ENCODE measurements at regions not wholly inside any gene's neighbourhood (a gene's known extent, or its start where the extent isn't known, plus 50 kb on each side); places are given as distances from the start of the nearest gene placed in this dataset.

DNA sequence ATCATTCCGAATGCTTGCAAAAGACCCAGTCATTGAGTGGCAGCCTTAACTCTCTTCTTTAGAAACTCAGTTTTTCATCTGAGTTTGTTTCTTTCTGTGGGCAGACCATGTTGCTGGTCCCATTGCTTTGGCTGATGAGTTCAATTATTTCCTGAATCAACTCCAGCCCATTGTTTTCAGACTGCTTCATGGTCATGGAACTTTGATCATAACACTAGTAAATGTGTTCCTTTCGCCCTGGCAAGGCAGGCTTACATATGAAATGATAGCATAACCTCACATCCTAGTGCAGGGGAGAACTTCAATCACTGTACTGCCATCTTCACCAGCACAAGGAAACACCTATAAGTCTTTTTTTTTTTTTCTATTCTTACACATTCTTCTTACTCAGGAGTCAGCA, 50.0 kb upstream of the DUSP10 start:
- Mint-ChIP-seq H3K36me3 (ENCODE audit: low read depth) (no peaks in the 10 kb centered on the region), H3K27ac (no peak overlapping the region), H3K4me3 (no peak overlapping the region), H3K27me3 (ENCODE audit: insufficient read depth) (peaks cover 2% of the 10 kb centered on the region), H3K4me1 (peaks cover 7% of the 10 kb centered on the region), H3K9me3 (no peaks in the 10 kb centered on the region)
- Histone ChIP-seq H3K4me1 (ENCODE audit: control insufficient read depth, insufficient read depth, low read length) (no peaks in the 10 kb centered on the region), H3K4me3 (ENCODE audit: low read length) (no peak overlapping the region), H3K27ac (ENCODE audit: low read depth, low read length) (no peak overlapping the region), H3K36me3 (ENCODE audit: control insufficient read depth, insufficient read depth, low read length) (no peaks in the 10 kb centered on the region), H3K9me3 (ENCODE audit: control insufficient read depth, low read length) (no peaks in the 10 kb centered on the region), H3K9ac (ENCODE audit: extremely low read depth, low read length, poor library complexity, severe bottlenecking) (no peak overlapping the region), H3K27me3 (ENCODE audit: control insufficient read depth, insufficient read depth, low read length, poor library complexity, severe bottlenecking) (no peaks in the 10 kb centered on the region)
- no peak for DNase-seq
- TF ChIP-seq CTCF (conservative IDR thresholded peaks at IDR 0.05): no peak
- WGBS, 2 experiments (ENCODE audit: insufficient coverage in 1 of 2, insufficient read length in 1 of 2): 90 to 96% methylated on average over 2 of the region's 2 CpGs
